SK-N-SH (cell line): ENCODE measurements at regions not wholly inside any gene's neighbourhood (a gene's known extent, or its start where the extent isn't known, plus 50 kb on each side); places are given as distances from the start of the nearest gene placed in this dataset.

ENCODE experiments used
- CTCF ChIA-PET: fragments of 300-600, 350-600 bp; formaldehyde crosslinking; extraction: SDS; loops from one replicate; lab custom pipeline; 2021; lab: Yijun Ruan, JAX
- POLR2A ChIA-PET: fragments of 350-600 bp; sonication (Branson Sonifier 250); formaldehyde crosslinking; extraction: SDS; loops from one replicate; lab custom pipeline; 2020; ENCODE audit warnings: antibody characterized with exemption, inconsistent platforms; lab: Yijun Ruan, JAX
- DNase-seq: peaks from one replicate; pipeline ENCODE4 v3.0.0; 2012
- H2AFZ ChIP-seq: fragments of 200-600 bp; sonication (generic); 2 replicates; pipeline ENCODE4 v1.8.1; 2016; ENCODE audit warnings: antibody characterized with exemption, mild to moderate bottlenecking, low read depth
- H3F3A ChIP-seq: fragments of 200-600 bp; sonication (generic); replicated peaks from 2 replicates; pipeline ENCODE3; 2016; ENCODE audit warnings: antibody characterized with exemption, mild to moderate bottlenecking; ENCODE audit not compliant: insufficient read depth
- H3K27ac ChIP-seq, 2 experiments: fragments of 200-500 bp in 1 of 2; fragments of 200-600 bp in 1 of 2; sonication (Bioruptor generic) in 1 of 2; sonication (generic), shearing (Covaris generic) in 1 of 2; 2 replicates each; pipeline versions ENCODE4 v1.5.1 to v1.6.1; 2014 to 2016; ENCODE audit warnings: low read depth in 2 of 2, inconsistent platforms in 1 of 2, low read length in 1 of 2, mild to moderate bottlenecking in 1 of 2, mixed read lengths in 1 of 2
- H3K27me3 ChIP-seq: fragments of 200-600 bp; sonication (generic), shearing (Covaris generic); 2 replicates; pipeline ENCODE4 v1.6.1; 2016; ENCODE audit warnings: mixed run types; ENCODE audit not compliant: insufficient read depth
- H3K36me3 ChIP-seq, 2 experiments: fragments of 200-500 bp in 1 of 2; fragments of 200-600 bp in 1 of 2; sonication (Bioruptor generic) in 1 of 2; sonication (generic) in 1 of 2; replicated peaks in 1 of 2; 2 replicates each; pipeline versions ENCODE3 to v1.5.1; 2014 to 2016; ENCODE audit warnings: low read length in 1 of 2, mild to moderate bottlenecking in 1 of 2; ENCODE audit not compliant: insufficient read depth in 2 of 2, control insufficient read depth in 1 of 2
- H3K4me1 ChIP-seq, 2 experiments: fragments of 200-500 bp in 1 of 2; fragments of 200-600 bp in 1 of 2; sonication (Bioruptor generic) in 1 of 2; sonication (generic), shearing (Covaris generic) in 1 of 2; 2 replicates each; pipeline versions ENCODE4 v1.5.1 to v1.6.1; 2014 to 2016; ENCODE audit warnings: low read depth in 1 of 2, low read length in 1 of 2, mixed run types in 1 of 2; ENCODE audit not compliant: insufficient read depth in 2 of 2, control insufficient read depth in 1 of 2
- H3K4me2 ChIP-seq: fragments of 200-600 bp; sonication (generic), shearing (Covaris generic); 2 replicates; pipeline ENCODE4 v1.6.1; 2017; ENCODE audit warnings: mixed run types
- H3K4me3 ChIP-seq, 2 experiments: fragments of 200-500 bp in 1 of 2; fragments of 200-600 bp in 1 of 2; sonication (Bioruptor generic) in 1 of 2; sonication (generic), shearing (Covaris generic) in 1 of 2; 2 replicates each; pipeline versions ENCODE4 v1.5.1 to v1.8.1; 2014 to 2016; ENCODE audit warnings: low read depth in 2 of 2, inconsistent platforms in 1 of 2, low read length in 1 of 2, mild to moderate bottlenecking in 1 of 2, mixed read lengths in 1 of 2, moderate library complexity in 1 of 2
- H3K79me2 ChIP-seq: fragments of 200-600 bp; sonication (generic); 2 replicates; pipeline ENCODE4 v1.8.1; 2017; ENCODE audit warnings: mild to moderate bottlenecking; ENCODE audit not compliant: insufficient read depth
- H3K9ac ChIP-seq: fragments of 200-600 bp; sonication (generic); 2 replicates; pipeline ENCODE4 v1.6.1; 2017; ENCODE audit warnings: mixed run types
- H3K9me2 ChIP-seq: fragments of 200-600 bp; sonication (generic); 2 replicates; pipeline ENCODE4 v1.6.1; 2017; ENCODE audit warnings: mixed run types
- H3K9me3 ChIP-seq: fragments of 200-600 bp; sonication (generic); 2 replicates; pipeline ENCODE4 v1.6.1; 2017; ENCODE audit warnings: mixed run types, mild to moderate bottlenecking, moderate library complexity
- H4K20me1 ChIP-seq: fragments of 200-600 bp; sonication (generic); 2 replicates; pipeline ENCODE4 v1.6.1; 2017; ENCODE audit warnings: mild to moderate bottlenecking, mixed run types; ENCODE audit not compliant: insufficient read depth
- CTCF ChIP-seq: fragments of 200-600 bp; sonication (generic); IDR thresholded peaks from 2 replicates; pipeline ENCODE4 v1.6.1; 2017; ENCODE audit warnings: antibody characterized with exemption, mild to moderate bottlenecking, moderate library complexity
- ELF1 ChIP-seq: IDR thresholded peaks from 2 replicates; pipeline ENCODE4 v1.4.0; 2012
- EP300 ChIP-seq, 2 experiments: IDR thresholded peaks; 2 replicates each; pipeline versions ENCODE4 v1.4.0 to v1.6.1; 2012; ENCODE audit warnings: borderline replicate concordance in 1 of 2, low read depth in 1 of 2, low read length in 1 of 2
- FOSL2 ChIP-seq: IDR thresholded peaks from 2 replicates; pipeline ENCODE4 v1.4.0; 2012; ENCODE audit warnings: low read depth, mild to moderate bottlenecking, moderate library complexity, borderline replicate concordance
- FOXJ3 ChIP-seq: sonication (generic); formaldehyde crosslinking; IDR thresholded peaks from 2 replicates; pipeline ENCODE4 v1.5.1; 2020; ENCODE audit warnings: mild to moderate bottlenecking, missing genetic modification reagents
- MEF2A ChIP-seq: IDR thresholded peaks from 2 replicates; pipeline ENCODE4 v1.4.0; 2012; ENCODE audit warnings: low read depth, borderline replicate concordance
- NFIC ChIP-seq: IDR thresholded peaks from 2 replicates; pipeline ENCODE4 v1.4.0; 2012; ENCODE audit warnings: borderline replicate concordance
- NRF1 ChIP-seq: IDR thresholded peaks from 2 replicates; pipeline ENCODE4 v1.6.1; 2012; ENCODE audit warnings: low read depth, mild to moderate bottlenecking, low read length
- RCOR1 ChIP-seq: fragments of 150-350 bp; IDR thresholded peaks from 2 replicates; pipeline ENCODE4 v1.6.1; 2017; ENCODE audit warnings: antibody characterized with exemption, low read length
- SIN3A ChIP-seq: IDR thresholded peaks from 2 replicates; pipeline ENCODE4 v1.6.1; 2012; ENCODE audit warnings: low read depth, mild to moderate bottlenecking, low read length, moderate library complexity, borderline replicate concordance
- SMC3 ChIP-seq: IDR thresholded peaks from 2 replicates; pipeline ENCODE4 v1.6.1; 2012; ENCODE audit warnings: low read depth, low read length, improper control_type of control experiment
- TCF12 ChIP-seq: IDR thresholded peaks from 2 replicates; pipeline ENCODE4 v1.4.0; 2012
- TEAD4 ChIP-seq: IDR thresholded peaks from 2 replicates; pipeline ENCODE4 v1.4.0; 2012; ENCODE audit warnings: mild to moderate bottlenecking, borderline replicate concordance; ENCODE audit not compliant: insufficient read depth
- WGBS: methylation state at CpG from one replicate; pipeline ENCODE4 v1.1.6; 2017; ENCODE audit warnings: low lambda C conversion rate; 5-methylcytosine and 5-hydroxymethylcytosine counted together
- TF ChIP-seq, protein P1 (sequence below): IDR thresholded peaks from 2 replicates; pipeline ENCODE4; 2012
- TF ChIP-seq, protein P2 (sequence below): IDR thresholded peaks from 2 replicates; pipeline ENCODE4 v1.4.0; 2012; ENCODE audit warnings: low read depth, borderline replicate concordance

DNA sequence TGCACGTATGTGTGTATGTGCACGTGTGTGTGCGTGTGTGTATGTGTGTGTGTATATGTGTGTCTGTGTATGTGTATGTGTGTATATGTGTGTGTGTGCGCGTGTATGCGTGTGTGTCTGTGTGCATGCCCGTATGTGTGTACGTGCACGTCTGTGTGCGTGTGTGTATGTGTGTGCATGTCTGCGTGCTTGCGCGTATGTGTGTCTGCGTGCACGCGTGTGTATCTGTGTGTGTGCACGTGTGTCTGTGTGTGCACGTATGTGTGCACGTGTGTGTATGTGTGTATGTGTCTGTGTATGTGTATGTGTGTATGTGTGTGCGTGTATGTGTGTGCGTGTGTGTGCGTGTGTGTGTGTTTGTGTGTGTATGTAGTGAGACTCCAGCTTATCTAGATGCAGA, 97.5 kb upstream of the SPATS2L start:
- H3K27me3 ChIP-seq = no peaks in the 10 kb centered on the region
- peaks cover 0 to 10% of the 10 kb centered on the region in 2 experiments; a peak in 2 of 4 replicates for H3K4me1 ChIP-seq
- H2AFZ ChIP-seq = no peak overlapping the region
- no peaks in the 10 kb centered on the region for H4K20me1 ChIP-seq
- H3K9ac ChIP-seq = no peak overlapping the region
- no peak overlapping the region for H3K27ac ChIP-seq
- ChIA-PET POLR2A (no interaction called here), CTCF (no interaction called here)
- no peak for TF ChIP-seq TEAD4
- TF ChIP-seq SMC3 = no peak
- TF ChIP-seq FOSL2 = no peak
- no peak for TF ChIP-seq TCF12
- TF ChIP-seq EP300 (IDR thresholded peaks at IDR 0.05; ENCODE audit: borderline replicate concordance in 1 of 2, low read depth in 1 of 2, low read length in 1 of 2) = no peak
- no peak for TF ChIP-seq SIN3A
- TF ChIP-seq, protein P1, sequence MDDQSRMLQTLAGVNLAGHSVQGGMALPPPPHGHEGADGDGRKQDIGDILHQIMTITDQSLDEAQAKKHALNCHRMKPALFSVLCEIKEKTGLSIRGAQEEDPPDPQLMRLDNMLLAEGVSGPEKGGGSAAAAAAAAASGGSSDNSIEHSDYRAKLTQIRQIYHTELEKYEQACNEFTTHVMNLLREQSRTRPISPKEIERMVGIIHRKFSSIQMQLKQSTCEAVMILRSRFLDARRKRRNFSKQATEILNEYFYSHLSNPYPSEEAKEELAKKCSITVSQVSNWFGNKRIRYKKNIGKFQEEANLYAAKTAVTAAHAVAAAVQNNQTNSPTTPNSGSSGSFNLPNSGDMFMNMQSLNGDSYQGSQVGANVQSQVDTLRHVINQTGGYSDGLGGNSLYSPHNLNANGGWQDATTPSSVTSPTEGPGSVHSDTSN = no peak
- TF ChIP-seq CTCF = no peak
- TF ChIP-seq NRF1 = no peak
- no peak for TF ChIP-seq MEF2A
- TF ChIP-seq RCOR1 = no peak
- TF ChIP-seq ELF1 = no peak
- TF ChIP-seq FOXJ3 (CRISPR knock-in tag) = no peak
- TF ChIP-seq NFIC = no peak
- TF ChIP-seq, protein P2, sequence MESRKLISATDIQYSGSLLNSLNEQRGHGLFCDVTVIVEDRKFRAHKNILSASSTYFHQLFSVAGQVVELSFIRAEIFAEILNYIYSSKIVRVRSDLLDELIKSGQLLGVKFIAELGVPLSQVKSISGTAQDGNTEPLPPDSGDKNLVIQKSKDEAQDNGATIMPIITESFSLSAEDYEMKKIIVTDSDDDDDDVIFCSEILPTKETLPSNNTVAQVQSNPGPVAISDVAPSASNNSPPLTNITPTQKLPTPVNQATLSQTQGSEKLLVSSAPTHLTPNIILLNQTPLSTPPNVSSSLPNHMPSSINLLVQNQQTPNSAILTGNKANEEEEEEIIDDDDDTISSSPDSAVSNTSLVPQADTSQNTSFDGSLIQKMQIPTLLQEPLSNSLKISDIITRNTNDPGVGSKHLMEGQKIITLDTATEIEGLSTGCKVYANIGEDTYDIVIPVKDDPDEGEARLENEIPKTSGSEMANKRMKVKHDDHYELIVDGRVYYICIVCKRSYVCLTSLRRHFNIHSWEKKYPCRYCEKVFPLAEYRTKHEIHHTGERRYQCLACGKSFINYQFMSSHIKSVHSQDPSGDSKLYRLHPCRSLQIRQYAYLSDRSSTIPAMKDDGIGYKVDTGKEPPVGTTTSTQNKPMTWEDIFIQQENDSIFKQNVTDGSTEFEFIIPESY = no peak
- DNase-seq = no peak
- H3F3A ChIP-seq = no peaks in the 10 kb centered on the region
- H3K4me3 ChIP-seq = no peak overlapping the region
- no peaks in the 10 kb centered on the region for H3K79me2 ChIP-seq
- no peaks in the 10 kb centered on the region for H3K36me3 ChIP-seq
- WGBS = 77% methylated on average over 22 of the region's 22 CpGs
- H3K4me2 ChIP-seq = no peak overlapping the region
- no peaks in the 10 kb centered on the region; the same call in 1 of the 2 replicates for H3K9me3 ChIP-seq
- no peaks in the 10 kb centered on the region for H3K9me2 ChIP-seq
